ENCODE measurements at regions not wholly inside any gene's neighbourhood (a gene's known extent, or its start where the extent isn't known, plus 50 kb on each side); places are given as distances from the start of the nearest gene placed in this dataset.

DNA sequence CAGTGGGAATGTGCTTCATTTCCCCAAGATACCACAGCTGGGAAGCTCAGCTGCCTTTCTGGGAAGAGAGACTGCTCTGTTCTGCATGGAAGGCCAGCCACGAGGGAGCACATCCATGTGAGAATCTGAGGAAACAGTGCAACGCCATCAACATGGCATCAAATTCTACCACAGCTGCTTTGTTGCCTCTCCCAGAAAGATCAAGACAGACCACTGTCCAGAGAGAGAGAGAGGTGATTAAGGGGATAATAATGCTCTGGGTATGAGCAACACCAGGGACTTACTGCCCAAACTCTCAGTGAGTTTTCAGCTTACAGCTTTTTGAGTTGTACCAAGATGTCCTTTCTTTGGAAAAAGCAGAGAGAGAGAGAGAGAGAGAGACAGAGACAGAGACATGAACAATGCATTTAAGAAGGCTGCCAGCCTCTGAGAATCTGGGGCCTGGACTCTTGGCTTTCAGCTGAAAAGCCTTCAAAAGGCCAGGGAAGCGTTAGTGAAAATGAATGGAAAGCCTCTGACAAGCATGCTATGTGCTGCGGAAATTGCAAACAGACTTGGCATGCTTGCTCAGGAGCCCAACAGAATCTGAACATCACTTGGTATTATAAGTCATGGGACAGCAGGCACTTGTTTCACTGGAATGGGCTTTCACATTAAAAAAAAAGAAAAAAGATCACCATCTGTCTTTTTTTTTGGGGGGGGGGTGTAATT is 223.1 kb downstream of the MAP2K6 start:
- TF ChIP-seq, protein P1, sequence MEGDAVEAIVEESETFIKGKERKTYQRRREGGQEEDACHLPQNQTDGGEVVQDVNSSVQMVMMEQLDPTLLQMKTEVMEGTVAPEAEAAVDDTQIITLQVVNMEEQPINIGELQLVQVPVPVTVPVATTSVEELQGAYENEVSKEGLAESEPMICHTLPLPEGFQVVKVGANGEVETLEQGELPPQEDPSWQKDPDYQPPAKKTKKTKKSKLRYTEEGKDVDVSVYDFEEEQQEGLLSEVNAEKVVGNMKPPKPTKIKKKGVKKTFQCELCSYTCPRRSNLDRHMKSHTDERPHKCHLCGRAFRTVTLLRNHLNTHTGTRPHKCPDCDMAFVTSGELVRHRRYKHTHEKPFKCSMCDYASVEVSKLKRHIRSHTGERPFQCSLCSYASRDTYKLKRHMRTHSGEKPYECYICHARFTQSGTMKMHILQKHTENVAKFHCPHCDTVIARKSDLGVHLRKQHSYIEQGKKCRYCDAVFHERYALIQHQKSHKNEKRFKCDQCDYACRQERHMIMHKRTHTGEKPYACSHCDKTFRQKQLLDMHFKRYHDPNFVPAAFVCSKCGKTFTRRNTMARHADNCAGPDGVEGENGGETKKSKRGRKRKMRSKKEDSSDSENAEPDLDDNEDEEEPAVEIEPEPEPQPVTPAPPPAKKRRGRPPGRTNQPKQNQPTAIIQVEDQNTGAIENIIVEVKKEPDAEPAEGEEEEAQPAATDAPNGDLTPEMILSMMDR (IDR thresholded peaks at IDR 0.05; ENCODE audit: insufficient read depth, low read length, poor library complexity, severe bottlenecking) = no peak
- TF ChIP-seq EZH2phosphoT487 (conservative IDR thresholded peaks at IDR 0.05; ENCODE audit: low read length) = no peak

Measured in SU-DHL-6 (cell line).